CD4-positive, alpha-beta T cell treated with Interleukin-21 for 1 hour (primary cell): ENCODE measurements at regions not wholly inside any gene's neighbourhood (a gene's known extent, or its start where the extent isn't known, plus 50 kb on each side); places are given as distances from the start of the nearest gene placed in this dataset.
"Not testable (repeated sequence)": the region's sequence is repeated elsewhere in the genome, so short reads cannot be mapped to it uniquely, and the experiment has no call there.

ENCODE experiments used
- DNase-seq: peaks from one replicate; pipeline ENCODE4 v3.0.0-alpha.2; 2020

- DNase-seq = no peak
Measured at GRCh38 chr5:124905256-124906130, 159.1 kb upstream of the ZNF608 start.

- no peak for DNase-seq
Measured at GRCh38 chr5:124906339-124907097, 160.1 kb upstream of the ZNF608 start.

GRCh38 chr5:124907098-124907644, 160.7 kb upstream of the ZNF608 start:
- no peak for DNase-seq

GRCh38 chr5:124908581-124909451, 162.4 kb upstream of the ZNF608 start:
- no peak for DNase-seq

- no peak for DNase-seq
Measured at GRCh38 chr5:124909734-124910133, 163.3 kb upstream of the ZNF608 start.

- DNase-seq = no peak
Measured at GRCh38 chr5:124910354-124911016, 164.0 kb upstream of the ZNF608 start.

GRCh38 chr5:124912638-124913328, 166.3 kb upstream of the ZNF608 start:
- DNase-seq = no peak

- no peak for DNase-seq
Measured at GRCh38 chr5:124913329-124913653, 166.9 kb upstream of the ZNF608 start.

GRCh38 chr5:124916313-124916712, 169.9 kb upstream of the ZNF608 start:
- DNase-seq = not testable (repeated sequence)

- no peak for DNase-seq
Measured at GRCh38 chr5:124918618-124919017, 172.2 kb upstream of the ZNF608 start.

GRCh38 chr5:124919076-124919475, 172.6 kb upstream of the ZNF608 start:
- DNase-seq = no peak

- DNase-seq = no peak
Measured at GRCh38 chr5:124919747-124920525, 173.5 kb upstream of the ZNF608 start.

- DNase-seq = no peak
Measured at GRCh38 chr5:124920909-124921666, 174.6 kb upstream of the ZNF608 start.

- DNase-seq = no peak
Measured at GRCh38 chr5:124921694-124922093, 175.3 kb upstream of the ZNF608 start.

GRCh38 chr5:124922255-124922975, 176.0 kb upstream of the ZNF608 start:
- DNase-seq = no peak

- no peak for DNase-seq
Measured at GRCh38 chr5:124923131-124923530, 176.7 kb upstream of the ZNF608 start.

GRCh38 chr5:124924729-124925128, 178.3 kb upstream of the ZNF608 start:
- DNase-seq = no peak

GRCh38 chr5:124927735-124928134, 181.3 kb upstream of the ZNF608 start:
- DNase-seq = no peak

GRCh38 chr5:124929000-124929399, 182.6 kb upstream of the ZNF608 start:
- DNase-seq = no peak
